ENCODE measurements at regions not wholly inside any gene's neighbourhood (a gene's known extent, or its start where the extent isn't known, plus 50 kb on each side); places are given as distances from the start of the nearest gene placed in this dataset.

GRCh38 chr6:130557481-130558112, 191.8 kb downstream of the TMEM200A start:
- TF ChIP-seq, protein P1, sequence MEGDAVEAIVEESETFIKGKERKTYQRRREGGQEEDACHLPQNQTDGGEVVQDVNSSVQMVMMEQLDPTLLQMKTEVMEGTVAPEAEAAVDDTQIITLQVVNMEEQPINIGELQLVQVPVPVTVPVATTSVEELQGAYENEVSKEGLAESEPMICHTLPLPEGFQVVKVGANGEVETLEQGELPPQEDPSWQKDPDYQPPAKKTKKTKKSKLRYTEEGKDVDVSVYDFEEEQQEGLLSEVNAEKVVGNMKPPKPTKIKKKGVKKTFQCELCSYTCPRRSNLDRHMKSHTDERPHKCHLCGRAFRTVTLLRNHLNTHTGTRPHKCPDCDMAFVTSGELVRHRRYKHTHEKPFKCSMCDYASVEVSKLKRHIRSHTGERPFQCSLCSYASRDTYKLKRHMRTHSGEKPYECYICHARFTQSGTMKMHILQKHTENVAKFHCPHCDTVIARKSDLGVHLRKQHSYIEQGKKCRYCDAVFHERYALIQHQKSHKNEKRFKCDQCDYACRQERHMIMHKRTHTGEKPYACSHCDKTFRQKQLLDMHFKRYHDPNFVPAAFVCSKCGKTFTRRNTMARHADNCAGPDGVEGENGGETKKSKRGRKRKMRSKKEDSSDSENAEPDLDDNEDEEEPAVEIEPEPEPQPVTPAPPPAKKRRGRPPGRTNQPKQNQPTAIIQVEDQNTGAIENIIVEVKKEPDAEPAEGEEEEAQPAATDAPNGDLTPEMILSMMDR (IDR thresholded peaks at IDR 0.05), result no peak
- TF ChIP-seq EZH2phosphoT487 (IDR thresholded peaks at IDR 0.05) (no peak), EZH2 (IDR thresholded peaks at IDR 0.05) (no peak)
